GM12878 (cell line): ENCODE measurements at regions not wholly inside any gene's neighbourhood (a gene's known extent, or its start where the extent isn't known, plus 50 kb on each side); places are given as distances from the start of the nearest gene placed in this dataset.

Experiments used
- ATAC-seq: fragments of 200-7000 bp; cut with Tn5 transposase; 3 replicates; pipeline ENCODE4 v1.9.1; 2020; ENCODE audit warnings: mild to moderate bottlenecking, moderate library complexity
- BruUV-seq: library from RNA; stranded (reverse); fragments of 400-500 nt; replicated peaks from 2 replicates; lab custom pipeline; 2021; lab: Mats Ljungman, UMichigan
- CTCF ChIA-PET: fragments of 300-600 bp; sonication (Branson Sonifier 250); formaldehyde crosslinking; extraction: SDS; loops from one replicate; lab custom pipeline; 2021; ENCODE audit warnings: inconsistent platforms; lab: Yijun Ruan, JAX
- POLR2A ChIA-PET: fragments of 350-600 bp; formaldehyde crosslinking; extraction: SDS; loops from one replicate; lab custom pipeline; 2021; ENCODE audit warnings: inconsistent platforms; lab: Charles Lee
- RAD21 ChIA-PET: fragments of 300-600 bp; sonication (Branson Sonifier 250); formaldehyde crosslinking; loops from one replicate; lab custom pipeline; 2023; ENCODE audit warnings: antibody characterized with exemption; ENCODE audit not compliant: unreplicated experiment; lab: Charles Lee
- SMC1A ChIA-PET: fragments of 300-600 bp; sonication (Branson Sonifier 250); formaldehyde crosslinking; loops from one replicate; lab custom pipeline; 2023; ENCODE audit not compliant: unreplicated experiment, uncharacterized antibody; lab: Charles Lee
- DNase-seq: peaks from one replicate; pipeline ENCODE4 v3.0.0-alpha.2; 2011; ENCODE audit warnings: low read depth, low spot score
- FAIRE-seq: peaks from 3 replicates; lab custom pipeline; 2011; peaks lifted over from hg19 to GRCh38; lab: Jason Lieb, UNC
- H2AFZ ChIP-seq: 2 replicates; pipeline ENCODE4 v1.6.0; 2011; ENCODE audit warnings: low read depth, low read length, control low read depth; ENCODE audit not compliant: control insufficient read depth
- H3K27ac ChIP-seq: 2 replicates; pipeline ENCODE4 v1.5.1; 2011; ENCODE audit warnings: control low read depth; ENCODE audit not compliant: control insufficient read depth, insufficient read depth
- H3K27me3 ChIP-seq, 2 experiments: replicated peaks in 1 of 2; 2 replicates each; pipeline versions ENCODE4 v1.6.0 to v1.6.1; 2011; ENCODE audit warnings: low read length in 1 of 2; ENCODE audit not compliant: control insufficient read depth in 2 of 2, insufficient read depth in 2 of 2
- H3K36me3 ChIP-seq, 2 experiments: 2 replicates each; pipeline ENCODE4 v1.5.1; 2011; ENCODE audit warnings: low read length in 1 of 2; ENCODE audit not compliant: control insufficient read depth in 2 of 2, insufficient read depth in 2 of 2
- H3K4me1 ChIP-seq: 2 replicates; pipeline ENCODE4 v1.6.1; 2011; ENCODE audit warnings: mild to moderate bottlenecking, low read length, moderate library complexity, mixed read lengths; ENCODE audit not compliant: control insufficient read depth, insufficient read depth
- H3K4me2 ChIP-seq: 2 replicates; pipeline ENCODE4 v1.6.0; 2011; ENCODE audit warnings: control low read depth; ENCODE audit not compliant: control insufficient read depth, insufficient read depth
- H3K4me3 ChIP-seq: fragments of 200-600 bp; sonication (generic); 2 replicates; pipeline ENCODE4 v1.5.1; 2016
- H3K79me2 ChIP-seq: 2 replicates; pipeline ENCODE4 v1.6.0; 2011; ENCODE audit warnings: low read length; ENCODE audit not compliant: control insufficient read depth, insufficient read depth
- H3K9ac ChIP-seq: 2 replicates; pipeline ENCODE4 v1.8.0; 2011; ENCODE audit warnings: low read length, control low read depth, mixed read lengths; ENCODE audit not compliant: control insufficient read depth, insufficient read depth
- H3K9me3 ChIP-seq: replicated peaks from 3 replicates; pipeline ENCODE4 v1.5.1; 2011; ENCODE audit warnings: mild to moderate bottlenecking, low read length; ENCODE audit not compliant: control insufficient read depth, insufficient read depth
- H4K20me1 ChIP-seq: 2 replicates; pipeline ENCODE4 v1.6.0; 2011; ENCODE audit not compliant: control insufficient read depth, insufficient read depth
- ESRRA ChIP-seq: IDR thresholded peaks from 2 replicates; pipeline ENCODE4 v1.6.1; 2012; ENCODE audit warnings: mild to moderate bottlenecking, low read length, improper control_type of control experiment
- EZH2 ChIP-seq: IDR thresholded peaks from 2 replicates; pipeline ENCODE4 v1.6.1; 2012; ENCODE audit warnings: low read depth, mild to moderate bottlenecking, control low read depth, inconsistent platforms, low read length, borderline replicate concordance; ENCODE audit not compliant: control insufficient read depth
- IRF4 ChIP-seq: IDR thresholded peaks from 2 replicates; pipeline ENCODE4 v1.6.1; 2011; ENCODE audit warnings: low read depth, low read length
- KAT2A ChIP-seq: conservative IDR thresholded peaks from 2 replicates; pipeline ENCODE4 v1.6.1; 2011; ENCODE audit warnings: low read depth, low read length; ENCODE audit not compliant: control insufficient read depth
- NFXL1 ChIP-seq: fragments of 450-650 bp; IDR thresholded peaks from 2 replicates; pipeline ENCODE4 v1.6.1; 2017; ENCODE audit warnings: antibody characterized with exemption, mild to moderate bottlenecking, borderline replicate concordance
- NR2C1 ChIP-seq: fragments of 450-650 bp; IDR thresholded peaks from 2 replicates; pipeline ENCODE4 v1.6.1; 2017; ENCODE audit warnings: antibody characterized with exemption, mild to moderate bottlenecking, moderate library complexity
- RAD51 ChIP-seq: fragments of 450-650 bp; IDR thresholded peaks from 2 replicates; pipeline ENCODE4 v1.6.1; 2016; ENCODE audit warnings: moderate library complexity, mild to moderate bottlenecking, inconsistent platforms
- RCOR1 ChIP-seq: conservative IDR thresholded peaks from 2 replicates; pipeline ENCODE4 v1.6.1; 2012; ENCODE audit warnings: low read depth, low read length, improper control_type of control experiment
- REST ChIP-seq: IDR thresholded peaks from 2 replicates; pipeline ENCODE4 v1.6.1; 2012; ENCODE audit warnings: mild to moderate bottlenecking, low read depth, low read length
- TARDBP ChIP-seq: IDR thresholded peaks from 2 replicates; pipeline ENCODE4 v1.6.1; 2016; ENCODE audit warnings: borderline replicate concordance
- USF2 ChIP-seq: IDR thresholded peaks from 2 replicates; pipeline ENCODE4 v1.6.1; 2011; ENCODE audit warnings: low read depth, low read length, improper control_type of control experiment, borderline replicate concordance
- WGBS: methylation state at CpG from one replicate; pipeline ENCODE4 v1.1.6; 2016; ENCODE audit warnings: low lambda C conversion rate; ENCODE audit not compliant: insufficient replicate concordance, insufficient coverage; ENCODE audit errors: missing lambda C conversion rate; 5-methylcytosine and 5-hydroxymethylcytosine counted together
- in situ Hi-C: fragments of 300-500 bp; cut with MboI; formaldehyde crosslinking; loops from 9 replicates; pipeline ENCODE4 v1.14.3; 2018; ENCODE audit warnings: mixed read lengths
- intact Hi-C: fragments of 100-400 bp; cut with micrococcal nuclease; formaldehyde crosslinking; loops from one replicate; pipeline ENCODE4 v1.14.2; 2022; ENCODE audit not compliant: unreplicated experiment
- TF ChIP-seq, protein P1 (sequence below): IDR thresholded peaks from 2 replicates; pipeline ENCODE4 v1.6.1; 2012; ENCODE audit warnings: improper control_type of control experiment, low read depth, low read length; ENCODE audit not compliant: insufficient replicate concordance

DNA sequence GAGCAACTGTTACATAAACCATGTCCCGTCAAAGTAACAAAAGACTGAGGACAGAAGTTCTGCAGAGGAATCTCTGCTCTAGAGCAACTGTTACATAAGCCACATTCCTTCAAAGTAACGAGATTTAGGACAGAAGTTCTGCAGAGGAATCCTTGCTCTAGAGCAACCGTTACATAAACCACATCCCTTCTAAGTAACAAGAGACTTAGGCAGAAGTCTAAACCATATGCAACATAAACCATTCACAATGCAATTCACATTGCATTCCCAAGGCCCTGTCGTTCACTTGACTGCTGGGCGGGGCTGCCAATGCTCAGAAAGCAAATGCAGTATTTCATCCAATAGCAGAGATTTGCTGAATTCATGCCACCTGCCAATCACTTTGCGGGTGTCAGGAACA lies 124.4 kb upstream of the PUDP start:
- FAIRE-seq, result no peak
- RAD21 ChIA-PET, result no interaction called here
- intact Hi-C loops, result no loop called here
- TF ChIP-seq, protein P1, sequence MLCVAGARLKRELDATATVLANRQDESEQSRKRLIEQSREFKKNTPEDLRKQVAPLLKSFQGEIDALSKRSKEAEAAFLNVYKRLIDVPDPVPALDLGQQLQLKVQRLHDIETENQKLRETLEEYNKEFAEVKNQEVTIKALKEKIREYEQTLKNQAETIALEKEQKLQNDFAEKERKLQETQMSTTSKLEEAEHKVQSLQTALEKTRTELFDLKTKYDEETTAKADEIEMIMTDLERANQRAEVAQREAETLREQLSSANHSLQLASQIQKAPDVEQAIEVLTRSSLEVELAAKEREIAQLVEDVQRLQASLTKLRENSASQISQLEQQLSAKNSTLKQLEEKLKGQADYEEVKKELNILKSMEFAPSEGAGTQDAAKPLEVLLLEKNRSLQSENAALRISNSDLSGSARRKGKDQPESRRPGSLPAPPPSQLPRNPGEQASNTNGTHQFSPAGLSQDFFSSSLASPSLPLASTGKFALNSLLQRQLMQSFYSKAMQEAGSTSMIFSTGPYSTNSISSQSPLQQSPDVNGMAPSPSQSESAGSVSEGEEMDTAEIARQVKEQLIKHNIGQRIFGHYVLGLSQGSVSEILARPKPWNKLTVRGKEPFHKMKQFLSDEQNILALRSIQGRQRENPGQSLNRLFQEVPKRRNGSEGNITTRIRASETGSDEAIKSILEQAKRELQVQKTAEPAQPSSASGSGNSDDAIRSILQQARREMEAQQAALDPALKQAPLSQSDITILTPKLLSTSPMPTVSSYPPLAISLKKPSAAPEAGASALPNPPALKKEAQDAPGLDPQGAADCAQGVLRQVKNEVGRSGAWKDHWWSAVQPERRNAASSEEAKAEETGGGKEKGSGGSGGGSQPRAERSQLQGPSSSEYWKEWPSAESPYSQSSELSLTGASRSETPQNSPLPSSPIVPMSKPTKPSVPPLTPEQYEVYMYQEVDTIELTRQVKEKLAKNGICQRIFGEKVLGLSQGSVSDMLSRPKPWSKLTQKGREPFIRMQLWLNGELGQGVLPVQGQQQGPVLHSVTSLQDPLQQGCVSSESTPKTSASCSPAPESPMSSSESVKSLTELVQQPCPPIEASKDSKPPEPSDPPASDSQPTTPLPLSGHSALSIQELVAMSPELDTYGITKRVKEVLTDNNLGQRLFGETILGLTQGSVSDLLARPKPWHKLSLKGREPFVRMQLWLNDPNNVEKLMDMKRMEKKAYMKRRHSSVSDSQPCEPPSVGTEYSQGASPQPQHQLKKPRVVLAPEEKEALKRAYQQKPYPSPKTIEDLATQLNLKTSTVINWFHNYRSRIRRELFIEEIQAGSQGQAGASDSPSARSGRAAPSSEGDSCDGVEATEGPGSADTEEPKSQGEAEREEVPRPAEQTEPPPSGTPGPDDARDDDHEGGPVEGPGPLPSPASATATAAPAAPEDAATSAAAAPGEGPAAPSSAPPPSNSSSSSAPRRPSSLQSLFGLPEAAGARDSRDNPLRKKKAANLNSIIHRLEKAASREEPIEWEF, result no peak
- TF ChIP-seq TARDBP, result no peak
- no peak for TF ChIP-seq NFXL1
- no peak for TF ChIP-seq REST
- TF ChIP-seq IRF4, result no peak
- no peak for TF ChIP-seq KAT2A
- TF ChIP-seq RAD51, result no peak
- no peak for TF ChIP-seq ESRRA
- TF ChIP-seq USF2, result no peak
- TF ChIP-seq EZH2, result no peak
- no peak for TF ChIP-seq NR2C1
- no peak for TF ChIP-seq RCOR1

More for the DNA sequence above, 124.4 kb upstream of the PUDP start:
- no peaks in the 10 kb centered on the region for H4K20me1 ChIP-seq
- no peaks in the 10 kb centered on the region for H3K27me3 ChIP-seq
- DNase-seq, result no peak
- ChIA-PET POLR2A (no interaction called here), SMC1A (interaction anchor here (1.4 kb wide), 1 partner anchor 9 kb away, joined by 4 read pairs; no protein-coding TSS in a partner anchor), CTCF (no interaction called here)
- in situ Hi-C loops, result no loop called here
- H3K4me1 ChIP-seq, result no peaks in the 10 kb centered on the region
- BruUV-seq, result no TSS peak
- no peaks in the 10 kb centered on the region for H3K79me2 ChIP-seq
- H2AFZ ChIP-seq, result no peak overlapping the region
- no peaks in the 10 kb centered on the region for H3K36me3 ChIP-seq
- no peak for ATAC-seq
- whole genome bisulfite sequencing, result 86% methylated on average over 6 of the region's 6 CpGs
- no peak overlapping the region for H3K27ac ChIP-seq
- H3K9ac ChIP-seq, result no peak overlapping the region
- no peak overlapping the region for H3K4me2 ChIP-seq
- H3K4me3 ChIP-seq, result no peak overlapping the region
- H3K9me3 ChIP-seq, result no peaks in the 10 kb centered on the region
